Activated CD8-positive, alpha-beta memory T cell treated with anti-CD3 and anti-CD28 coated beads, Interleukin-2, amount 10 ng/mL, durations not matched to agents 7 days and 5 days (primary cell): ENCODE measurements at regions not wholly inside any gene's neighbourhood (a gene's known extent, or its start where the extent isn't known, plus 50 kb on each side); places are given as distances from the start of the nearest gene placed in this dataset.

ENCODE experiments used
- ATAC-seq: fragments of 150-1000 bp; cut with Tn5 transposase; one replicate; pipeline ENCODE4 v1.10.0; 2021; ENCODE audit warnings: moderate library complexity
- CTCF ChIA-PET: fragments of 350-600 bp; sonication (Branson Sonifier 250); formaldehyde crosslinking; loops from one replicate; lab custom pipeline; 2021; ENCODE audit warnings: antibody characterized with exemption; lab: Charles Lee
- DNase-seq: peaks from one replicate; pipeline ENCODE4 v3.0.0-alpha.2; 2020
- H3K27ac Mint-ChIP-seq: one replicate; pipeline ENCODE4 v1.8.0; 2021; ENCODE audit warnings: mild to moderate bottlenecking, mixed read lengths
- H3K27me3 Mint-ChIP-seq: one replicate; pipeline ENCODE4 v1.8.0; 2021; ENCODE audit warnings: mixed read lengths
- H3K36me3 Mint-ChIP-seq: one replicate; pipeline ENCODE4 v1.8.0; 2021; ENCODE audit warnings: mild to moderate bottlenecking, mixed read lengths
- H3K4me1 Mint-ChIP-seq: one replicate; pipeline ENCODE4 v1.8.0; 2021; ENCODE audit warnings: mixed read lengths
- H3K4me3 Mint-ChIP-seq: one replicate; pipeline ENCODE4 v1.8.0; 2021; ENCODE audit warnings: mild to moderate bottlenecking, moderate library complexity, mixed read lengths
- H3K9me3 Mint-ChIP-seq: one replicate; pipeline ENCODE4 v1.8.0; 2022; ENCODE audit warnings: low read depth, mixed read lengths

GRCh38 chr3:44099566-44100297 lies 142.0 kb upstream of the TOPAZ1 start:
- CTCF ChIA-PET, result interaction anchor here (0.6 kb wide), 1 partner anchor 23 kb away, joined by 3 read pairs; no protein-coding TSS in a partner anchor
- H3K9me3 Mint-ChIP-seq, result peaks cover 3% of the 10 kb centered on the region
- H3K36me3 Mint-ChIP-seq, result no peaks in the 10 kb centered on the region
- H3K27ac Mint-ChIP-seq, result no peak overlapping the region
- H3K4me1 Mint-ChIP-seq, result peaks cover 10% of the 10 kb centered on the region
- H3K27me3 Mint-ChIP-seq, result peaks cover 75% of the 10 kb centered on the region
- no peak for DNase-seq
- no peak for ATAC-seq
- H3K4me3 Mint-ChIP-seq, result no peak overlapping the region

DNA sequence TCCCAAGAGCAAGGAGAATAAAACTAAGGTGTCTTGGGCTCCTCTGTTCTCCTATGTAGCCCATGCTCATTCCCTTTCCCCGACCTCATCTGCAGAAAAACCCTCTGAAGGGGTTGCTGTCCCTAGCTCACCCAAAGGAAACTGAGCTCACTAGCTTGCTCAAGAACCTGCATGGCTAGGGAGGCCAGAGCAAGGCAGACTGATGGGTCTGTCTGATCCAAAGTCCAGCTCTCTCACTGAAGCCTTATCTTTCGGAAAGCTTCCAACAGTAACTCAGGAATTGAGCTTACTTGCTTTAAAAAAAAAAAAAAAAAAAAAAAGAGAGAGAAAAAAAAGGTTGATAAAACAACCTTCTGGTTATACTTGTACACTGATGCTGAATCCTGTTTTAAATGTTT lies 141.4 kb upstream of the TOPAZ1 start:
- no peak overlapping the region for H3K27ac Mint-ChIP-seq
- no peak overlapping the region for H3K4me3 Mint-ChIP-seq
- H3K9me3 Mint-ChIP-seq, result peaks cover 3% of the 10 kb centered on the region
- no peaks in the 10 kb centered on the region for H3K36me3 Mint-ChIP-seq
- CTCF ChIA-PET, result interaction anchor here (0.6 kb wide), 1 partner anchor 23 kb away, joined by 3 read pairs; no protein-coding TSS in a partner anchor
- ATAC-seq, result no peak
- no peak for DNase-seq
- peaks cover 15% of the 10 kb centered on the region for H3K4me1 Mint-ChIP-seq
- peaks cover 75% of the 10 kb centered on the region for H3K27me3 Mint-ChIP-seq

DNA sequence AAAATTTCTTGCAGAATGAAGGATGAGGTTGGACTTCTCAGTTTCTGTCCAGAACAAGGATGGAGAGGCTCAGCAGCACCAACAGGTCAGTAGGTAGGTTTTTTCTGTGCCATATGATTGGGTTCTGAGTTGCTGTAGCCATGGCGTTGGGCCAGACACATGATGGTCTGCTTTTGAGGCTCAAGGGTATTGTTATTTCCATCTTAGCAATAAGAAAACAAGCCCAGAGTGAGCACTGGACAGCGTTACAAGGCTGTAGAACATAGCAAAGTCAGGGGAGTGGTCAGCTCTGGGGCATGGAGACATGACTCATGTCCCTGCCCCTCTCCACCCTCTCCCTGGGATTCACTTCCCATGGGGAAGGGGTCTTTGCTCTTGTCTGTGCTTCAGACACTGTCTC lies 137.6 kb upstream of the TOPAZ1 start:
- no peak for ATAC-seq
- Mint-ChIP-seq H3K4me3 (no peak overlapping the region), H3K27ac (peak overlapping the region; percentile 3), H3K4me1 (peaks cover 23% of the 10 kb centered on the region), H3K36me3 (peaks cover 2% of the 10 kb centered on the region), H3K27me3 (peaks cover 54% of the 10 kb centered on the region), H3K9me3 (no peaks in the 10 kb centered on the region)
- no peak for DNase-seq
- CTCF ChIA-PET, result no interaction called here

DNA sequence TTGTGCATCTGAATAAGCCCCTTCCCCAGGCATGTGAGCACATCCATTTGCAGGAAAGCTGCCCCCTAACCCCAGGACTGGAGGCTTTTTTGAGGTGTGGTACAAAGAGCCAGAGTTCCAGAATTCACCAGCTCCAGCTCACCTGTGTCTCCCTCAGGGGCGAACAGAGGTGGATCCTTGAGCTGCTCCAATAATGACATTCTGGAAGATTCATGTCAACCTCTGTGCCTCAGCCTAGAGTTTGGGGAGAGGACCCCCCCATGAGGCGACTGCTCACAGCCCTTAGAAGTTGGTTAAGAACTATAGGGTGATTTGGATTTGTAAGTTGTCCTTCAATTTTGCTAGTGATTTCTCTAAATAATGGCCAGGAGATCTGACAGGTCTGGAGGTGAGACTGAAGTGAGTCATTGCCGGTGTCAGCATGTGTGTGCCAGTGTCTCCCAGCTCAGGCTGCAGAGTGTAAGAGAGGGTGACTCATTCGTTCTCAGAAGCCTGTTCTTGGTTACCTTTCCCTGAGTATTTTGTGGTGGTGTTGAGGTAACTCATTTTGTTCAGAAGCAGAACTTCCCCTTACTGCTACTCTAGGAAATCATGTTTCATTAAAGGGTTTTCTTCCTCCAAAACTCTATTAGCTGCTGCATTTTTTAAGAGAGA lies 136.9 kb upstream of the TOPAZ1 start:
- Mint-ChIP-seq H3K36me3 (peaks cover 2% of the 10 kb centered on the region), H3K4me3 (no peak overlapping the region), H3K9me3 (no peaks in the 10 kb centered on the region), H3K27me3 (peaks cover 47% of the 10 kb centered on the region), H3K4me1 (peaks cover 23% of the 10 kb centered on the region), H3K27ac (peak overlapping the region; percentile 52)
- ATAC-seq (peak; percentile 100), DNase-seq (peak; percentile 81)
- CTCF ChIA-PET, result no interaction called here

DNA sequence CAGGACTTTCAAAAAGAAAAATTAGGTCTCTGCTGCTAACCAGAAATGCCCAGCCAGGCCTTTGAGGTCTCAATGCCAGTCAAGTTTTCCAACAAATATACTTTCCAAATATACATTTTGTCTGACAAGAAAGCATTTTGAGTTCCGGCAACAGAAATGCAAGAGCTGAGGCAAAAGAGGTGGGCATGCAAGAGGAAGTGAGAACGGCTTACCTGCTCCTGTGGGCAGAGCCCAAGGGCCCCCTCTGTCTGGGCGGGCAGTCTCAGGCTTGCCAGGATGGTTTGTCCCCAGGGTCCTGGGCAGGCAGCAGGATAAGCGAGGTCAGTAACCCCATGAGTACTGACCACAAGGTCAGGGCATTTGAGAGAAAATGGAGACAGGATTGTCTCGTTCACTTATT lies 136.1 kb upstream of the TOPAZ1 start:
- Mint-ChIP-seq H3K27ac (no peak overlapping the region), H3K36me3 (peaks cover 2% of the 10 kb centered on the region), H3K9me3 (no peaks in the 10 kb centered on the region), H3K4me1 (peaks cover 23% of the 10 kb centered on the region), H3K4me3 (no peak overlapping the region), H3K27me3 (peaks cover 43% of the 10 kb centered on the region)
- CTCF ChIA-PET, result no interaction called here
- DNase-seq, result no peak
- ATAC-seq, result no peak

DNA sequence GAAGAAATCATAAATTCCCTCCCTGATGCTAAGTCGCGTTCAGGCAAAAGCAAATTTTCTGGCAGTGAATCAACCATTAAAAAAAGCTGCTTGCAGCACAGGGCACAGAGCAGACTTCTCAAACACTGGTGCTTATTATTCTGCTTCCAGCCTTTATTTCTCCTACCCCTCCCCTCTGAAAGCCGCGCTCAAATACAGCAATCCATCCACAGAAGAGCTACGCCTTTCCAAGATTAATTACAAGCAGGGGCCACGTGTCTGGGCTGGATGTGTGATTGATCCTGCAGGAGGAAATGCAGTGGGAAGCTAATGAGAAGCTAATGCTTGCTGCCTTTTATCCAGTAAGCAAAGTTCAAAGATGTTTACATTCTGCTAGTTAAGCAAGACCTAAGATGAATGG lies 134.9 kb upstream of the TOPAZ1 start:
- H3K27me3 Mint-ChIP-seq, result peaks cover 32% of the 10 kb centered on the region
- ATAC-seq, result no peak
- CTCF ChIA-PET, result no interaction called here
- H3K4me3 Mint-ChIP-seq, result no peak overlapping the region
- peaks cover 23% of the 10 kb centered on the region for H3K4me1 Mint-ChIP-seq
- no peaks in the 10 kb centered on the region for H3K9me3 Mint-ChIP-seq
- no peak for DNase-seq
- peaks cover 2% of the 10 kb centered on the region for H3K36me3 Mint-ChIP-seq
- H3K27ac Mint-ChIP-seq, result no peak overlapping the region

DNA sequence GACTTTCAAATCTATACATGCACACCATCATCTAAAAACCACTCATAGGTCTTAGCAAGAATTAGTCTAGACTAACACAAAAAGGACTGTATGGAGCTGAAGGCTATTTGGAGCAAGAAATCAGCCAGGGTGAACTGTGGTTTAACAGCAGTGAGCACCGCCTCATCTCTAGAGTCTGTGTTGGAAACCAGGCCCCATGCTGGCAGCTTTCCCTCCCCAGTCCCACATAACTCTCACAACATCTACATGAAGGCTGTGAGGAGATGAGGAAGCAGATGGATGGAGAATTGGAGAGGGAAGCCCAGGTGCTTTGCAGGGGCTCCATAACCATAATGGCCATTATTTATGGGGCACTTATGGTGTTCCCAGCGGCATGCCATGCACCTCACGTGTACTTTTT lies 133.2 kb upstream of the TOPAZ1 start:
- peaks cover 15% of the 10 kb centered on the region for H3K27me3 Mint-ChIP-seq
- H3K4me3 Mint-ChIP-seq, result no peak overlapping the region
- H3K36me3 Mint-ChIP-seq, result peaks cover 2% of the 10 kb centered on the region
- no peaks in the 10 kb centered on the region for H3K9me3 Mint-ChIP-seq
- H3K27ac Mint-ChIP-seq, result no peak overlapping the region
- ATAC-seq (no peak), DNase-seq (no peak)
- H3K4me1 Mint-ChIP-seq, result peaks cover 25% of the 10 kb centered on the region
- CTCF ChIA-PET, result no interaction called here

- Mint-ChIP-seq H3K9me3 (no peaks in the 10 kb centered on the region), H3K27me3 (peaks cover 17% of the 10 kb centered on the region), H3K36me3 (peaks cover 2% of the 10 kb centered on the region), H3K4me3 (no peak overlapping the region), H3K4me1 (peaks cover 14% of the 10 kb centered on the region), H3K27ac (no peak overlapping the region)
- no peak for DNase-seq
- ATAC-seq, result no peak
- CTCF ChIA-PET, result interaction anchor here (1.2 kb wide), 1 partner anchor 89 kb away, joined by 3 read pairs; no protein-coding TSS in a partner anchor
Measured at GRCh38 chr3:44109771-44110361, 131.8 kb upstream of the TOPAZ1 start.

GRCh38 chr3:44110648-44111047 lies 131.0 kb upstream of the TOPAZ1 start:
- Mint-ChIP-seq H3K27ac (no peak overlapping the region), H3K4me3 (no peak overlapping the region), H3K9me3 (no peaks in the 10 kb centered on the region), H3K27me3 (peaks cover 20% of the 10 kb centered on the region), H3K4me1 (peaks cover 6% of the 10 kb centered on the region), H3K36me3 (peaks cover 2% of the 10 kb centered on the region)
- ATAC-seq (no peak), DNase-seq (no peak)
- CTCF ChIA-PET, result interaction anchor here (1.2 kb wide), 1 partner anchor 88 kb away, joined by 3 read pairs; no protein-coding TSS in a partner anchor

DNA sequence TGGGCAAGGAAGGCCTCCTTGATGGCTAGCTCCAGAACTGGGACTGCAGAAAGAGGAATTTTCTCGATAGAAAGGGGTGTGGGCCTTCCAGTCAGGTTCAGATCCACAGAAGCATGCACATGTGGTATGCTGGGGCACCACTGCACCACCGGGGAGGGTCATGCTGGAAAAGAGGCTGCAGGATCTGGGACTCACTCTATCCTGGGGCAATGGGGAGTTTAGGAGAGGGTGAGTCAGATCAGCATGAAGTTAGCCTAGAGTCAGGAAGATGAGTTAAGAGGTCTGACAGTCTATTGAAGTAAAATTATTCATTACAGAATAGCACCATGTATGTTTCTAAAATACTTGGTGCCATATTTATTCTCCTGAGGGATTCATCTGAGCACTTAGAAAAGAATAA lies 130.2 kb upstream of the TOPAZ1 start:
- H3K27me3 Mint-ChIP-seq, result peaks cover 27% of the 10 kb centered on the region
- DNase-seq, result no peak
- no peaks in the 10 kb centered on the region for H3K9me3 Mint-ChIP-seq
- no peak for ATAC-seq
- CTCF ChIA-PET, result no interaction called here
- H3K4me3 Mint-ChIP-seq, result no peak overlapping the region
- peaks cover 7% of the 10 kb centered on the region for H3K4me1 Mint-ChIP-seq
- no peak overlapping the region for H3K27ac Mint-ChIP-seq
- peaks cover 2% of the 10 kb centered on the region for H3K36me3 Mint-ChIP-seq

DNA sequence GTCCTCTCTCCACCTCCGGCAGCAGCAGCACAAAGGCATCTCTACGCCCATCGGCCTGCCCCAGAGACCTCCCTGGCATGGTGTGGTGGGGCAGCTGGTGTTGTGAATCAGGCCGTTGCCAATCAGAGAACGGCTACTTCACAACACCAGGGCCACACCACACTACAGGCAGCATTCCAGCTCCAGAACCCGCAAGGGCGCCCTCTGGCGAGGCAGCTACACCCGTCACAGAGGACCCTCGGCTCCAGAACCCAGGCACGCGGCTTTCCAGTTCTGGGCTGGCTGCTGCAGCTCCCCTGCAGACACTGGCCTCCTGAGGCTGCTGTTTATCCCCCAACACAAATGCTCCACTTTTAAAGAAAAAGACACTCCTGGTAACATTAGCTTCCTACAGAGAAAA lies 127.5 kb upstream of the TOPAZ1 start:
- H3K9me3 Mint-ChIP-seq, result no peaks in the 10 kb centered on the region
- H3K27ac Mint-ChIP-seq, result no peak overlapping the region
- peaks cover 40% of the 10 kb centered on the region for H3K27me3 Mint-ChIP-seq
- H3K4me1 Mint-ChIP-seq, result peaks cover 7% of the 10 kb centered on the region
- H3K4me3 Mint-ChIP-seq, result no peak overlapping the region
- no peak for ATAC-seq
- DNase-seq, result no peak
- CTCF ChIA-PET, result interaction anchor here (1.2 kb wide), 1 partner anchor 111 kb away, joined by 3 read pairs; no protein-coding TSS in a partner anchor
- no peaks in the 10 kb centered on the region for H3K36me3 Mint-ChIP-seq

DNA sequence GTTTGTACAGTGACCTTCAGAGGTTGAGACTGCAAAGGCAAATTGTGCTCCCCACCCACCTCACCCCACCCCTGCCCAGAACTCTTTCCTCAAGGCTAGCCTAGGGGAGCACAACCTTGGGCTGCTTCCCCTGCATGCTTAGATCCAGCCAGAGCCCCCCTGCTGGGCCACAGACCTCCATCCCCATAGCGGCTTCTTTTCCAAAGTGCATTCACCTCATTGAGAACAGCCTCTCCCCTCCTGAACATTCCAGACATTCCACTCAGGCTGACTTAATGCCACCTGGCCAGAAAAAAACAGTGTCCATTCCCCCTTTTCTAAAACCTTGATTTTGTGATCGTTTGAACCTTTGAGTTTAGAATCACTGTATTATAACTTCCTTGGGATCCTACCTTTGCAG lies 124.4 kb upstream of the TOPAZ1 start:
- H3K36me3 Mint-ChIP-seq, result no peaks in the 10 kb centered on the region

GRCh38 chr3:44117736-44118135 lies 124.0 kb upstream of the TOPAZ1 start:
- Mint-ChIP-seq H3K27ac (no peak overlapping the region), H3K27me3 (peaks cover 53% of the 10 kb centered on the region), H3K4me3 (no peak overlapping the region), H3K9me3 (no peaks in the 10 kb centered on the region), H3K4me1 (peaks cover 5% of the 10 kb centered on the region), H3K36me3 (no peaks in the 10 kb centered on the region)
- DNase-seq, result no peak
- CTCF ChIA-PET, result no interaction called here
- ATAC-seq, result no peak

More for the DNA sequence above, 124.4 kb upstream of the TOPAZ1 start:
- ATAC-seq (no peak), DNase-seq (no peak)
- no peak overlapping the region for H3K27ac Mint-ChIP-seq
- peaks cover 50% of the 10 kb centered on the region for H3K27me3 Mint-ChIP-seq
- H3K4me3 Mint-ChIP-seq, result no peak overlapping the region
- H3K9me3 Mint-ChIP-seq, result no peaks in the 10 kb centered on the region
- peaks cover 5% of the 10 kb centered on the region for H3K4me1 Mint-ChIP-seq
- CTCF ChIA-PET, result no interaction called here
